Omental fat pad (tissue), 3 donors: ENCODE measurements at regions not wholly inside any gene's neighbourhood (a gene's known extent, or its start where the extent isn't known, plus 50 kb on each side); places are given as distances from the start of the nearest gene placed in this dataset.

Source experiments
- ATAC-seq: fragments of 150-250 bp; one replicate; pipeline ENCODE4 v1.9.1; 2016; ENCODE audit warnings: mild to moderate bottlenecking, moderate library complexity; ENCODE audit not compliant: low FRiP score
- DNase-seq: peaks from one replicate; pipeline ENCODE4 v3.0.0-alpha.2; 2019; ENCODE audit warnings: low spot score
- TF ChIP-seq, protein P1 (sequence below), 3 donors: fragments of 450-650 bp; IDR thresholded peaks; one replicate each; pipeline ENCODE4 v1.5.1; 2016 to 2017; ENCODE audit warnings: antibody characterized with exemption in 3 of 3, mild to moderate bottlenecking in 3 of 3, moderate library complexity in 2 of 3

DNA sequence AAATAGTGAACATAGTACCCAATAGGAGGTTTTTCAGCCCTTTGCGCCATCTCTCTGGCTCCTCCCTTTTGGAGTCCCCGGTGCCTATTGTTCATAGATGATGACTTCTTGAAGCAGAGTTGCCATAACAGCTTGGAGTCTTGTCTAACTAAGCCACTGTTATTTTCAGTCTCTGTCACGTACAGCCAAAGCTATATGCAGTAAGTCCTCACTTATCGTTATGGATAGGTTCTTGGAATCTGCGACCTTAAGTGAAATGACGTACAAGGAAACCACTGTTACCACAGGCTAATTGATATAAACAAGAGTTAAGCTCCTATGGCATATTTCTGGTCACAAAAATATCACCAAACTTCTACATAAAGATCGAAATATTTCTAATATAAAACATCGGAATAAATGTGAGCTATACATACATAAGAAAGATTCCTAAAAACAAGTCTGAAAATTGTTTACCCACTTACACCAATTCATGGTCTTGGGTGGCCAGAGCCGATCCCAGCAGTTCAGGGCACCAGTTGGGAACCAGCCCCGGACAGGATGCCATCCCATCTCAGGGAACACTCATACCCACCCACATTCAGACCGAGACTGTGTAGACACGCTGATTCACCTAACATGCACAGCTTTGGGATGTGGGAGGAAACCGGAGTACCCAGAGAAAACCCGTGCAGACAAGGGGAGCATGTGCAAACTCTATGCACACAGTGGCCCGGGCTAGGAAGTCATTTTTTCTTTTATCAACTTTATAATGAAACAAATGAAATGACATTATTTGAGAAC, 76.0 kb upstream of the PRPS1L1 start:
- no peak for ATAC-seq
- no peak for DNase-seq
- TF ChIP-seq, protein P1, sequence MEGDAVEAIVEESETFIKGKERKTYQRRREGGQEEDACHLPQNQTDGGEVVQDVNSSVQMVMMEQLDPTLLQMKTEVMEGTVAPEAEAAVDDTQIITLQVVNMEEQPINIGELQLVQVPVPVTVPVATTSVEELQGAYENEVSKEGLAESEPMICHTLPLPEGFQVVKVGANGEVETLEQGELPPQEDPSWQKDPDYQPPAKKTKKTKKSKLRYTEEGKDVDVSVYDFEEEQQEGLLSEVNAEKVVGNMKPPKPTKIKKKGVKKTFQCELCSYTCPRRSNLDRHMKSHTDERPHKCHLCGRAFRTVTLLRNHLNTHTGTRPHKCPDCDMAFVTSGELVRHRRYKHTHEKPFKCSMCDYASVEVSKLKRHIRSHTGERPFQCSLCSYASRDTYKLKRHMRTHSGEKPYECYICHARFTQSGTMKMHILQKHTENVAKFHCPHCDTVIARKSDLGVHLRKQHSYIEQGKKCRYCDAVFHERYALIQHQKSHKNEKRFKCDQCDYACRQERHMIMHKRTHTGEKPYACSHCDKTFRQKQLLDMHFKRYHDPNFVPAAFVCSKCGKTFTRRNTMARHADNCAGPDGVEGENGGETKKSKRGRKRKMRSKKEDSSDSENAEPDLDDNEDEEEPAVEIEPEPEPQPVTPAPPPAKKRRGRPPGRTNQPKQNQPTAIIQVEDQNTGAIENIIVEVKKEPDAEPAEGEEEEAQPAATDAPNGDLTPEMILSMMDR (IDR thresholded peaks at IDR 0.05) = no peak

DNA sequence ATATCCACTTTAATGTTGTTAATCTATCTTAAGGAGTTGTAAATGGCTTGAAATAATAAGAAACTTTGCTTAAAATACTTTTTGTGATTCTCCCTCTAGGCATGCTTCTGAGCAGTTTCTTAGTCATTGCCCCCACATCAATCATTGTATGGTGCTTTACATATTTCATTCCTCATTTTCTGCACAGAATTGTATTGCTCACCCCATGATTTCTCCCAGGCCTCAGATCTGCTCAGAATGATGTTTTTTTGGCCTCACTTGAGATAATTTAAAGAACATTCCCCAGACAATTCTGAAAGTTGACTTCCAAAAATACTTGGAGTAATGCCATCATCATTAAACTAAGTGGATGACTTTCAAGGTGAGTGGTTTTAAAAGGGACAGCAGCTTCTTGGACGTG, 82.1 kb upstream of the PRPS1L1 start:
- no peak for DNase-seq
- TF ChIP-seq, protein P1 (IDR thresholded peaks at IDR 0.05) = no peak

DNA sequence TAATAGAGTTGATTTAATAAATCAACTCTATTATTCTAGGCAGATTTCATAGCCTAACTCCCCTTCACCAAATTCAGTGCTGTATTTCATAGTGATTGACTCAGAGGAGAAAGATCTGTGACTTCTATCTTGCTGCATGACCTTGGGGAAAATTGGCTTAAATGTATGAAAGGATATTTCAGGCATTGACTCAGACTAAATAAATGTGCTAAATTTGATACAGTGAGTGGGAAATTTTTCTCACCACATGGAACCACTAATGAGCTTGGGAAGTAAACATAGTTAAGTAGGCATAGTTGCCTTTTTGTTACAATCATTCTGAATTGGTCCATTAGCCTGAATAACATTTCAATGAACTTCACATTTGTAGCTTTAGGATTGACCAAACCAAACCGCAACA, 89.0 kb upstream of the PRPS1L1 start:
- no peak for ATAC-seq
- TF ChIP-seq, protein P1 (IDR thresholded peaks at IDR 0.05) = no peak
- DNase-seq = no peak

More for the DNA sequence above, 82.1 kb upstream of the PRPS1L1 start:
- ATAC-seq = peak; percentile 37

DNA sequence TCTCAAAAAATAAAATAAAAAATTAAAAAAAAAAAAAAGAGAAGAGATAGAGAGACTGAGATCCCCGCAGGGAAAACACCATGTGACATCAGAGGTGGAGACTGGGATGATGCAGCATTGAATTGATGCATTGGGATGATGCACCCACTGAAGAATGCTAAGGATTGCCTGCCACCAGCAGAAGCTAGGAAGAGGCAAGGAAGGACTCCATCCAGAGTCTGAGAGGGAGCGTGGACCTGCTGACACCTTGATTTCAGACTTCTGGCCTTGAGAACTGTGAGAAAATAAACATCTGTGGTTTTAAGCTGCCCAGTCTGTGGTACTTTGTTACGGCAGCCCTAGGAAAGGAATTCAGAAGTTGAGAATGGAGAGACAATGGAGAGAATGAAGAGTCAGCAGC, 89.8 kb upstream of the PRPS1L1 start:
- TF ChIP-seq, protein P1 (IDR thresholded peaks at IDR 0.05) = no peak
- DNase-seq (no peak), ATAC-seq (no peak)

DNA sequence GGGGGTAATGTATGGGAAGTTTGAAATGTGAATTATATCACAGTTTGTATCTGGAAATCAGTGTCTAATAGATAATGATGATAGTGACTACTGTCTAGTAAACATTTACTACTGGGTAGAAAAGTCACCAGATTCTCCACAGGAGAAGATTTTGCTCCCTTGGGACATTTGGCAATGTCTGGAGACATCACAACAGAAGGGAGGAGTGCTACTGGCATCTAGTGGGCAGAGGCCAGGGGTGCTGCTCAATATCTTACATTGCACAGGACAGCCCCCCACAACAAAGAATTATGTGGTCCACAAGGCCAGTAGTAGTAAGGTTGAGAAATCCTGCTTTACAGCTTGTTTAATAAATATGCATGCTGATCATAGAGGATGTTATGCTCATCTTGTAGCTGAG, 92.3 kb upstream of the PRPS1L1 start:
- ATAC-seq (no peak), DNase-seq (no peak)
- TF ChIP-seq, protein P1 (IDR thresholded peaks at IDR 0.05) = no peak

DNA sequence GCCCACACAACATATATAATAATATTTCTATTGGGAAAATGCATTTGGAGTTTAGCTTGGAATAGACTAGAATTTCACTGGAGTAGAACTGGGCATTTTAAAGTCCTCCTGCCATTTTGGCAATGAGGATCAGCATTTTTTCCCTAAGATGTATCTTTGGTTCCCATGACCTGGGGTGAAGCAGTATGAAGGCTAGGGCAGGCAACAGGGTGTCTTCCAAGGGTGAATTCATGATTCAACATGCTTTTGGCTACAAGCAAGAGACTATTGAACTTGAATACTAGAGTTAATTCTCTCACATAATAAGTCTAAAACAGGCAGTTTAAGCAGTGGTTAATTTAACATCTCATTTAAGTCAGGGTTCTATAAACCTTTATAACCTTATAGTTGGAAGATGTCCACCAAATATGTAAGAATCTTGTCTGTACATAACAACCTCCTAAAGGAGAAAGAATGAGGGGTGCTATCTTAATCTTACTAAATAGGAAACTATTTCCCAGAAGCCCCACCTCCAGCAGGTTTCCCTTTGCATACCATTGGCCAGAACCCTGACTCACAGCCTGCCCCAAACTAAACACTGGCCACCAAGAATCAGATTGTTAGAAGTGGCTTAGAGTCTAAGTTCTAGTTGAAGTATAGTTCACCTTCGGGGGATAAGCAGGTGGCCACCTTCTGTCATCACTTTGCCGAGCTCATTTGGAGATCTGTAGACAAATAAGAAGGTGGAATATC, 96.0 kb upstream of the PRPS1L1 start:
- DNase-seq = no peak
- ATAC-seq = no peak
- TF ChIP-seq, protein P1 (IDR thresholded peaks at IDR 0.05) = no peak
